K562 (cell line): ENCODE measurements at regions not wholly inside any gene's neighbourhood (a gene's known extent, or its start where the extent isn't known, plus 50 kb on each side); places are given as distances from the start of the nearest gene placed in this dataset.

Experiments
- ATAC-seq: fragments of 200-7000 bp; cut with Tn5 transposase; 3 replicates; pipeline ENCODE4 v1.9.1; 2020; ENCODE audit warnings: moderate library complexity
- BruUV-seq: library from RNA; stranded (reverse); fragments of 400-500 nt; replicated peaks from 2 replicates; lab custom pipeline; 2021; lab: Mats Ljungman, UMichigan
- CTCF ChIA-PET: fragments of 300-600 bp; formaldehyde crosslinking; extraction: SDS; loops from one replicate; lab custom pipeline; 2021; ENCODE audit warnings: low intra/inter-chr PET ratio; lab: Yijun Ruan, JAX
- POLR2A ChIA-PET: fragments of 300-600, 350-650 bp; sonication (Branson Sonifier 250); formaldehyde crosslinking; extraction: SDS; loops from one replicate; lab custom pipeline; 2021; ENCODE audit warnings: antibody characterized with exemption, inconsistent platforms; lab: Yijun Ruan, JAX
- DNase-seq, 4 experiments: peaks; one replicate each; pipeline versions ENCODE4 v3.0.0 to v3.0.0-alpha.2; 2011 to 2018; ENCODE audit warnings: low spot score in 3 of 4, mixed read lengths in 3 of 4; ENCODE audit errors: extremely low read depth in 1 of 4
- FAIRE-seq: peaks from 2 replicates; lab custom pipeline; 2011; peaks lifted over from hg19 to GRCh38; lab: Jason Lieb, UNC
- H2AFZ ChIP-seq: 2 replicates; pipeline ENCODE4 v1.6.0; 2011; ENCODE audit warnings: low read depth, low read length, control low read depth, inconsistent platforms
- H3K27ac ChIP-seq: fragments of 200-600 bp; 3 replicates; pipeline ENCODE4 v1.8.0; 2011; ENCODE audit warnings: low read depth, mild to moderate bottlenecking, control low read depth, inconsistent platforms, low read length, moderate library complexity, mixed read lengths; ENCODE audit errors: extremely low read depth
- H3K27me3 ChIP-seq, 2 experiments: fragments of 300-600 bp in 1 of 2; 2 replicates in 1 of 2; 3 replicates in 1 of 2; pipeline versions ENCODE4 v1.6.0 to v1.8.0; 2011; ENCODE audit warnings: inconsistent platforms in 2 of 2, low read length in 2 of 2, mild to moderate bottlenecking in 1 of 2, mixed read lengths in 1 of 2, moderate library complexity in 1 of 2; ENCODE audit not compliant: control insufficient read depth in 2 of 2, insufficient read depth in 2 of 2
- H3K36me3 ChIP-seq: fragments of 300-600 bp; 3 replicates; pipeline ENCODE4 v1.8.0; 2011; ENCODE audit warnings: mild to moderate bottlenecking, low read length, inconsistent platforms; ENCODE audit not compliant: control insufficient read depth, insufficient read depth
- H3K4me1 ChIP-seq, 2 experiments: fragments of 200-600 bp in 1 of 2; replicated peaks in 1 of 2; 2 replicates in 1 of 2; 3 replicates in 1 of 2; pipeline versions ENCODE4 v1.5.1 to v1.8.0; 2011; ENCODE audit warnings: inconsistent platforms in 2 of 2, low read length in 2 of 2, mild to moderate bottlenecking in 1 of 2, mixed read lengths in 1 of 2, moderate library complexity in 1 of 2; ENCODE audit not compliant: control insufficient read depth in 2 of 2, insufficient read depth in 2 of 2
- H3K4me2 ChIP-seq: 2 replicates; pipeline ENCODE4 v1.6.1; 2011; ENCODE audit warnings: low read length, control low read depth, inconsistent platforms, mixed read lengths; ENCODE audit not compliant: insufficient read depth
- H3K4me3 ChIP-seq: fragments of 200-600 bp; sonication (generic), shearing (Covaris generic); 2 replicates; pipeline ENCODE4 v1.5.1; 2016; ENCODE audit warnings: control low read depth, inconsistent platforms
- H3K79me2 ChIP-seq: fragments of 200-600 bp; 3 replicates; pipeline ENCODE4 v1.8.0; 2011; ENCODE audit warnings: low read length, inconsistent platforms; ENCODE audit not compliant: control insufficient read depth, insufficient read depth
- H3K9ac ChIP-seq, 2 experiments: 2 replicates each; pipeline versions ENCODE4 v1.6.0 to v1.6.1; 2011; ENCODE audit warnings: low read depth in 2 of 2, low read length in 2 of 2, control low read depth in 1 of 2, inconsistent platforms in 1 of 2, mild to moderate bottlenecking in 1 of 2, mixed read lengths in 1 of 2; ENCODE audit not compliant: insufficient read depth in 1 of 2
- H3K9me1 ChIP-seq: one replicate; pipeline ENCODE4 v1.6.0; 2011; ENCODE audit warnings: inconsistent platforms, mild to moderate bottlenecking, low read length, moderate library complexity; ENCODE audit not compliant: control insufficient read depth, insufficient read depth
- H3K9me3 ChIP-seq: replicated peaks from 2 replicates; pipeline ENCODE4 v1.5.1; 2011; ENCODE audit warnings: low read depth, low read length, inconsistent platforms; ENCODE audit not compliant: control insufficient read depth, insufficient read depth
- H4K20me1 ChIP-seq: replicated peaks from 2 replicates; pipeline ENCODE4 v1.6.1; 2011; ENCODE audit warnings: low read length, inconsistent platforms, mixed read lengths; ENCODE audit not compliant: control insufficient read depth, insufficient read depth
- CREM ChIP-seq: IDR thresholded peaks from 2 replicates; pipeline ENCODE4 v1.6.1; 2014; ENCODE audit warnings: antibody characterized with exemption, low read depth
- DNMT1 ChIP-seq: fragments of 450-650 bp; IDR thresholded peaks from 2 replicates; pipeline ENCODE4 v1.6.1; 2016; ENCODE audit warnings: antibody characterized with exemption, mild to moderate bottlenecking
- E2F3 ChIP-seq: fragments of 250-450 bp; sonication (Bioruptor Pico); IDR thresholded peaks from 2 replicates; pipeline ENCODE4 v1.4.0; 2020; ENCODE audit warnings: mild to moderate bottlenecking
- SLC30A9 ChIP-seq: fragments of 250-450 bp; sonication (Bioruptor Pico); IDR thresholded peaks from 2 replicates; pipeline ENCODE4 v1.8.0; 2022; ENCODE audit warnings: mild to moderate bottlenecking, moderate library complexity
- SP2 ChIP-seq: IDR thresholded peaks from 2 replicates; pipeline ENCODE4 v1.6.1; 2011; ENCODE audit warnings: mild to moderate bottlenecking, low read depth, low read length, moderate library complexity; ENCODE audit not compliant: poor library complexity, severe bottlenecking; ENCODE audit errors: extremely low read depth
- SRSF7 ChIP-seq: fragments of 200-400 bp; formaldehyde crosslinking; optimal IDR thresholded peaks from 2 replicates; pipeline ENCODE3; 2017; ENCODE audit warnings: mild to moderate bottlenecking, low read depth, low read length
- TARDBP ChIP-seq: fragments of 450-650 bp; IDR thresholded peaks from 2 replicates; pipeline ENCODE4 v1.6.1; 2016
- WGBS: fragments of 100-300 bp; shearing (Covaris generic); methylation state at CpG from one replicate; pipeline ENCODE4 v1.1.6; 2016; ENCODE audit warnings: low coverage, mixed read lengths; ENCODE audit not compliant: insufficient coverage; ENCODE audit errors: missing lambda C conversion rate; 5-methylcytosine and 5-hydroxymethylcytosine counted together
- in situ Hi-C: fragments of 300-500 bp; cut with MboI; formaldehyde crosslinking; loops from 4 replicates; pipeline ENCODE4 v1.15.0; 2018; ENCODE audit warnings: inconsistent platforms, mixed read lengths
- intact Hi-C: fragments of 100-400 bp; cut with micrococcal nuclease; formaldehyde crosslinking; loops from 2 replicates; pipeline ENCODE4 v1.14.2; 2022
- TF ChIP-seq, protein P1 (sequence below): sonication (generic); formaldehyde crosslinking; IDR thresholded peaks from 2 replicates; pipeline ENCODE4 v1.8.1; 2023; ENCODE audit warnings: mild to moderate bottlenecking, missing genetic modification reagents
- TF ChIP-seq, protein P2 (sequence below): IDR thresholded peaks from 2 replicates; pipeline ENCODE4 v1.6.1; 2014; ENCODE audit warnings: antibody characterized with exemption

DNA sequence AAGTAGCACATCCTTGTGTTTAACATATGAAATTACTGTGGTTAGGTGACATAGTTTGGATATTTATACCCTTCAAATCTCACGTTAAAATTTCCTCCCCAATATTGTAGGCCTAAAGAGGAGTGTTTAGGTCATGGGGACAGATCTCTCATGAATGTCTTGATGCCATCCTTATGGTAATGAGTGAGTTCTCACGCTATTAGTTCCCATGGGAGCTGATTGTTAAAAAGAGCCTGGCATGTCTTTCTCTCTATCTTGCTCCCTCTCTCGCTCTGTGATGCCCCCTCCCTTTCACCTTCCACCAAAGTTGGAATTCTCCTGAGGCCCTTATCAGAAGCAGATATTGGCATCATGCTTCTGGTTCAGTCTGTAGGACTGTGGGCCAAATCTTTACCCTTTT lies 660.1 kb downstream of the ADCYAP1 start:
- Histone ChIP-seq H3K9ac (no peak overlapping the region), H3K27ac (no peak overlapping the region), H3K79me2 (no peaks in the 10 kb centered on the region), H4K20me1 (0 out of 2 replicates have a peak, but pooled peaks cover 8% of the 10 kb centered on the region), H3K27me3 (no peaks in the 10 kb centered on the region), H3K4me2 (no peak overlapping the region), H3K36me3 (no peaks in the 10 kb centered on the region), H3K9me3 (no peaks in the 10 kb centered on the region), H3K4me1 (no peaks in the 10 kb centered on the region), H3K9me1 (no peaks in the 10 kb centered on the region), H2AFZ (no peak overlapping the region), H3K4me3 (no peak overlapping the region)
- intact Hi-C loops, result no loop called here
- FAIRE-seq (no peak), DNase-seq (no peak), ATAC-seq (no peak)
- in situ Hi-C loops, result no loop called here
- ChIA-PET POLR2A (interaction anchor here (0.7 kb wide), 1 partner anchor 22 kb away, joined by 3 read pairs; no protein-coding TSS in a partner anchor), CTCF (no interaction called here)
- TF ChIP-seq TARDBP (no peak), E2F3 (CRISPR knock-in tag) (no peak), CREM (no peak), SLC30A9 (CRISPR knock-in tag) (no peak), SP2 (no peak), DNMT1 (no peak), SRSF7 (no peak)
- TF ChIP-seq, protein P1, sequence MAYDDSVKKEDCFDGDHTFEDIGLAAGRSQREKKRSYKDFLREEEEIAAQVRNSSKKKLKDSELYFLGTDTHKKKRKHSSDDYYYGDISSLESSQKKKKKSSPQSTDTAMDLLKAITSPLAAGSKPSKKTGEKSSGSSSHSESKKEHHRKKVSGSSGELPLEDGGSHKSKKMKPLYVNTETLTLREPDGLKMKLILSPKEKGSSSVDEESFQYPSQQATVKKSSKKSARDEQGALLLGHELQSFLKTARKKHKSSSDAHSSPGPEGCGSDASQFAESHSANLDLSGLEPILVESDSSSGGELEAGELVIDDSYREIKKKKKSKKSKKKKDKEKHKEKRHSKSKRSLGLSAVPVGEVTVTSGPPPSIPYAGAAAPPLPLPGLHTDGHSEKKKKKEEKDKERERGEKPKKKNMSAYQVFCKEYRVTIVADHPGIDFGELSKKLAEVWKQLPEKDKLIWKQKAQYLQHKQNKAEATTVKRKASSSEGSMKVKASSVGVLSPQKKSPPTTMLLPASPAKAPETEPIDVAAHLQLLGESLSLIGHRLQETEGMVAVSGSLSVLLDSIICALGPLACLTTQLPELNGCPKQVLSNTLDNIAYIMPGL (CRISPR knock-in tag), result no peak
- TF ChIP-seq, protein P2, sequence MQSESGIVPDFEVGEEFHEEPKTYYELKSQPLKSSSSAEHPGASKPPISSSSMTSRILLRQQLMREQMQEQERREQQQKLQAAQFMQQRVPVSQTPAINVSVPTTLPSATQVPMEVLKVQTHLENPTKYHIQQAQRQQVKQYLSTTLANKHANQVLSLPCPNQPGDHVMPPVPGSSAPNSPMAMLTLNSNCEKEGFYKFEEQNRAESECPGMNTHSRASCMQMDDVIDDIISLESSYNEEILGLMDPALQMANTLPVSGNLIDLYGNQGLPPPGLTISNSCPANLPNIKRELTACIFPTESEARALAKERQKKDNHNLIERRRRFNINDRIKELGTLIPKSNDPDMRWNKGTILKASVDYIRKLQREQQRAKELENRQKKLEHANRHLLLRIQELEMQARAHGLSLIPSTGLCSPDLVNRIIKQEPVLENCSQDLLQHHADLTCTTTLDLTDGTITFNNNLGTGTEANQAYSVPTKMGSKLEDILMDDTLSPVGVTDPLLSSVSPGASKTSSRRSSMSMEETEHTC, result no peak
- no TSS peak for BruUV-seq
- WGBS, result 28% methylated on average over 3 of the region's 3 CpGs
